Neural cell (in vitro differentiated cells): ENCODE measurements at regions not wholly inside any gene's neighbourhood (a gene's known extent, or its start where the extent isn't known, plus 50 kb on each side); places are given as distances from the start of the nearest gene placed in this dataset.

Source experiments
- H2AFZ ChIP-seq: fragments of 200-600, 300-800 bp; sonication (generic), shearing (Covaris generic); 2 replicates; pipeline ENCODE4 v1.6.0; 2014; ENCODE audit warnings: low read depth, mild to moderate bottlenecking, antibody characterized with exemption, low read length, moderate library complexity
- H3F3A ChIP-seq: fragments of 200-600 bp; shearing (Covaris generic); 2 replicates; pipeline ENCODE4 v1.6.1; 2016; ENCODE audit warnings: mild to moderate bottlenecking, moderate library complexity, mixed read lengths, antibody characterized with exemption, low read length; ENCODE audit not compliant: insufficient read depth, poor library complexity, severe bottlenecking
- H3K27ac ChIP-seq: fragments of 200-600, 300-800 bp; sonication (generic), shearing (Covaris generic); 2 replicates; pipeline ENCODE4 v1.5.1; 2014; ENCODE audit warnings: mild to moderate bottlenecking, low read length, moderate library complexity
- H3K27me3 ChIP-seq: fragments of 300-800, 200-600 bp; sonication (generic), shearing (Covaris generic); 2 replicates; pipeline ENCODE4 v1.6.0; 2014; ENCODE audit warnings: mild to moderate bottlenecking, low read depth, low read length, moderate library complexity; ENCODE audit not compliant: insufficient read depth
- H3K36me3 ChIP-seq: fragments of 300-800, 200-600 bp; sonication (generic), shearing (Covaris generic); 2 replicates; pipeline ENCODE4 v1.5.1; 2014; ENCODE audit warnings: mild to moderate bottlenecking, antibody characterized with exemption, low read length, moderate library complexity; ENCODE audit not compliant: insufficient read depth
- H3K4me2 ChIP-seq: fragments of 300-800, 200-600 bp; sonication (generic), shearing (Covaris generic); 2 replicates; pipeline ENCODE4 v1.6.0; 2014; ENCODE audit warnings: mild to moderate bottlenecking, low read length
- H3K4me3 ChIP-seq: fragments of 300-800, 200-600 bp; sonication (generic), shearing (Covaris generic); 2 replicates; pipeline ENCODE4 v1.5.1; 2014; ENCODE audit warnings: mild to moderate bottlenecking, low read length, moderate library complexity
- H3K79me2 ChIP-seq: fragments of 200-600 bp; shearing (Covaris generic); replicated peaks from 2 replicates; pipeline ENCODE4 v1.6.0; 2014; ENCODE audit warnings: mild to moderate bottlenecking, low read length, moderate library complexity; ENCODE audit not compliant: insufficient read depth
- H3K9ac ChIP-seq: fragments of 300-800, 200-600 bp; sonication (generic), shearing (Covaris generic); 2 replicates; pipeline ENCODE4 v1.6.1; 2016; ENCODE audit warnings: mild to moderate bottlenecking, low read length, mixed read lengths
- H3K9me2 ChIP-seq: fragments of 200-600 bp; shearing (Covaris generic); 2 replicates; pipeline ENCODE4 v1.6.1; 2016; ENCODE audit warnings: mild to moderate bottlenecking, low read length, mixed read lengths; ENCODE audit not compliant: insufficient read depth
- H3K9me3 ChIP-seq: fragments of 200-600, 300-800 bp; sonication (generic), shearing (Covaris generic); 2 replicates; pipeline ENCODE4 v1.6.1; 2016; ENCODE audit warnings: mild to moderate bottlenecking, mixed run types, low read length, moderate library complexity, mixed read lengths
- H4K20me1 ChIP-seq: fragments of 200-600 bp; shearing (Covaris generic); 2 replicates; pipeline ENCODE4 v1.6.1; 2016; ENCODE audit warnings: mild to moderate bottlenecking, mixed run types; ENCODE audit not compliant: insufficient read depth
- CTCF ChIP-seq: fragments of 450-650 bp; IDR thresholded peaks from 2 replicates; pipeline ENCODE4 v1.5.1; 2014; ENCODE audit warnings: antibody characterized with exemption, mild to moderate bottlenecking, moderate library complexity; ENCODE audit not compliant: poor library complexity, severe bottlenecking
- EP300 ChIP-seq: fragments of 450-650 bp; conservative IDR thresholded peaks from 2 replicates; pipeline ENCODE4 v1.6.1; 2014; ENCODE audit warnings: antibody characterized with exemption, mild to moderate bottlenecking, moderate library complexity; ENCODE audit not compliant: poor library complexity, severe bottlenecking
- EZH2 ChIP-seq: fragments of 200-600, 300-800 bp; shearing (Covaris generic), sonication (generic); IDR thresholded peaks from 2 replicates; pipeline ENCODE4 v1.6.1; 2014; ENCODE audit warnings: antibody characterized with exemption, low read length, borderline replicate concordance, mild to moderate bottlenecking; ENCODE audit not compliant: insufficient read depth, poor library complexity, severe bottlenecking
- MXI1 ChIP-seq: fragments of 450-650 bp; conservative IDR thresholded peaks from 2 replicates; pipeline ENCODE4 v1.6.1; 2014; ENCODE audit warnings: antibody characterized with exemption, mild to moderate bottlenecking; ENCODE audit not compliant: poor library complexity, severe bottlenecking
- POLR2AphosphoS5 ChIP-seq: IDR thresholded peaks from 2 replicates; pipeline ENCODE4 v1.6.1; 2012
- RAD21 ChIP-seq: fragments of 450-650 bp; conservative IDR thresholded peaks from 2 replicates; pipeline ENCODE4 v1.6.1; 2014; ENCODE audit warnings: antibody characterized with exemption, mild to moderate bottlenecking, moderate library complexity
- SMC3 ChIP-seq: fragments of 450-650 bp; conservative IDR thresholded peaks from 2 replicates; pipeline ENCODE4 v1.6.1; 2014; ENCODE audit warnings: antibody characterized with exemption, mild to moderate bottlenecking, moderate library complexity; ENCODE audit not compliant: poor library complexity
- TAF1 ChIP-seq: IDR thresholded peaks from 2 replicates; pipeline ENCODE4 v1.6.1; 2012; ENCODE audit warnings: low read depth
- TF ChIP-seq, protein P1 (sequence below): IDR thresholded peaks from 2 replicates; pipeline ENCODE4 v1.6.1; 2012; ENCODE audit warnings: borderline replicate concordance

- H3K4me2 ChIP-seq, result no peak overlapping the region
- TF ChIP-seq TAF1 (no peak), CTCF (no peak), RAD21 (no peak), POLR2AphosphoS5 (no peak), EP300 (no peak), SMC3 (no peak), EZH2 (no peak)
- TF ChIP-seq, protein P1, sequence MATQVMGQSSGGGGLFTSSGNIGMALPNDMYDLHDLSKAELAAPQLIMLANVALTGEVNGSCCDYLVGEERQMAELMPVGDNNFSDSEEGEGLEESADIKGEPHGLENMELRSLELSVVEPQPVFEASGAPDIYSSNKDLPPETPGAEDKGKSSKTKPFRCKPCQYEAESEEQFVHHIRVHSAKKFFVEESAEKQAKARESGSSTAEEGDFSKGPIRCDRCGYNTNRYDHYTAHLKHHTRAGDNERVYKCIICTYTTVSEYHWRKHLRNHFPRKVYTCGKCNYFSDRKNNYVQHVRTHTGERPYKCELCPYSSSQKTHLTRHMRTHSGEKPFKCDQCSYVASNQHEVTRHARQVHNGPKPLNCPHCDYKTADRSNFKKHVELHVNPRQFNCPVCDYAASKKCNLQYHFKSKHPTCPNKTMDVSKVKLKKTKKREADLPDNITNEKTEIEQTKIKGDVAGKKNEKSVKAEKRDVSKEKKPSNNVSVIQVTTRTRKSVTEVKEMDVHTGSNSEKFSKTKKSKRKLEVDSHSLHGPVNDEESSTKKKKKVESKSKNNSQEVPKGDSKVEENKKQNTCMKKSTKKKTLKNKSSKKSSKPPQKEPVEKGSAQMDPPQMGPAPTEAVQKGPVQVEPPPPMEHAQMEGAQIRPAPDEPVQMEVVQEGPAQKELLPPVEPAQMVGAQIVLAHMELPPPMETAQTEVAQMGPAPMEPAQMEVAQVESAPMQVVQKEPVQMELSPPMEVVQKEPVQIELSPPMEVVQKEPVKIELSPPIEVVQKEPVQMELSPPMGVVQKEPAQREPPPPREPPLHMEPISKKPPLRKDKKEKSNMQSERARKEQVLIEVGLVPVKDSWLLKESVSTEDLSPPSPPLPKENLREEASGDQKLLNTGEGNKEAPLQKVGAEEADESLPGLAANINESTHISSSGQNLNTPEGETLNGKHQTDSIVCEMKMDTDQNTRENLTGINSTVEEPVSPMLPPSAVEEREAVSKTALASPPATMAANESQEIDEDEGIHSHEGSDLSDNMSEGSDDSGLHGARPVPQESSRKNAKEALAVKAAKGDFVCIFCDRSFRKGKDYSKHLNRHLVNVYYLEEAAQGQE, result no peak
- H3K27ac ChIP-seq, result no peak overlapping the region
- peaks cover 83% of the 10 kb centered on the region for H3K27me3 ChIP-seq
- no peaks in the 10 kb centered on the region for H4K20me1 ChIP-seq
- H3K79me2 ChIP-seq, result no peaks in the 10 kb centered on the region
- no peak overlapping the region for H3K4me3 ChIP-seq
- H2AFZ ChIP-seq, result no peak overlapping the region
- no peaks in the 10 kb centered on the region for H3F3A ChIP-seq
- H3K9ac ChIP-seq, result no peak overlapping the region
- no peaks in the 10 kb centered on the region for H3K9me2 ChIP-seq
- H3K9me3 ChIP-seq, result peaks cover 15% of the 10 kb centered on the region
- no peaks in the 10 kb centered on the region for H3K36me3 ChIP-seq
These were observed 207.2 kb upstream of the ZNF184 start for GRCh38 chr6:27679964-27680694.

DNA sequence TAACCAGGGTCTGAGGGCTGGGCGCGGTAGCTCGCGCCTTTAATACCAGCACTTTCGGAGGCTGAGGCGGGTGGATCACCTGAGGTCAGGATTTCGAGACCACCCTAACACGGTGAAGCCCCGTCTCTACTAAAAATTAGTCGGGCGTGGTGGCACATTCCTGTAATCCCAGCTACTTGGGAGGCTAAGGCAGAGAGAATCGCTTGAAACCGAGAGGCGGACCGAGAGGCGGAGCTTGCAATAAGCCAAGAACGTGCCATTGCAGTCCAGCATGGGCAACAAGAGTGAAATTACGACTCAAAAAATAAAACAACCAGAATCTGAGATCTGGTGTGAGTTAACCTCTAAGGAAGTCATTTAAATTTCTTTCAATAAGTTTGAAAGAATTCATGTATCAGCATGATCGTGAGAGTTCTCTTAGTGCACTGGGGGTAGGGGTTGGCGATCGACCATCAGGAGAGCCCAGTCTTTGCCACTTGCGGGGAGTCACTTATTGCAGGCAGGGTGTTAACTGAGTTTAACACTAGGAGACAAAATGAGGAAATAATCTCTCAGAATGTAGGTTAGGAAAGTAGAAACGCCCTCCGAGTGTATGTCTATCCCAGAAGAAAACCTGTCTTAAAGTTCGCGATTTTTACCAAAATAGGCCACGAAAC is 206.5 kb upstream of the ZNF184 start:
- no peak overlapping the region for H3K9ac ChIP-seq

More for the DNA sequence above, 206.5 kb upstream of the ZNF184 start:
- Histone ChIP-seq H3K27me3 (peaks cover 90% of the 10 kb centered on the region), H3K4me3 (no peak overlapping the region), H3K79me2 (no peaks in the 10 kb centered on the region), H3K9me2 (no peaks in the 10 kb centered on the region), H3K9me3 (peaks cover 15% of the 10 kb centered on the region), H3F3A (no peaks in the 10 kb centered on the region), H3K4me2 (no peak overlapping the region), H3K27ac (no peak overlapping the region), H4K20me1 (no peaks in the 10 kb centered on the region), H3K36me3 (no peaks in the 10 kb centered on the region), H2AFZ (no peak overlapping the region)
- TF ChIP-seq CTCF (no peak), TAF1 (no peak), RAD21 (no peak), EP300 (no peak), MXI1 (no peak), EZH2 (no peak), SMC3 (no peak), POLR2AphosphoS5 (no peak)
- TF ChIP-seq, protein P1, result no peak
